ENCODE measurements at regions not wholly inside any gene's neighbourhood (a gene's known extent, or its start where the extent isn't known, plus 50 kb on each side); places are given as distances from the start of the nearest gene placed in this dataset.

DNA sequence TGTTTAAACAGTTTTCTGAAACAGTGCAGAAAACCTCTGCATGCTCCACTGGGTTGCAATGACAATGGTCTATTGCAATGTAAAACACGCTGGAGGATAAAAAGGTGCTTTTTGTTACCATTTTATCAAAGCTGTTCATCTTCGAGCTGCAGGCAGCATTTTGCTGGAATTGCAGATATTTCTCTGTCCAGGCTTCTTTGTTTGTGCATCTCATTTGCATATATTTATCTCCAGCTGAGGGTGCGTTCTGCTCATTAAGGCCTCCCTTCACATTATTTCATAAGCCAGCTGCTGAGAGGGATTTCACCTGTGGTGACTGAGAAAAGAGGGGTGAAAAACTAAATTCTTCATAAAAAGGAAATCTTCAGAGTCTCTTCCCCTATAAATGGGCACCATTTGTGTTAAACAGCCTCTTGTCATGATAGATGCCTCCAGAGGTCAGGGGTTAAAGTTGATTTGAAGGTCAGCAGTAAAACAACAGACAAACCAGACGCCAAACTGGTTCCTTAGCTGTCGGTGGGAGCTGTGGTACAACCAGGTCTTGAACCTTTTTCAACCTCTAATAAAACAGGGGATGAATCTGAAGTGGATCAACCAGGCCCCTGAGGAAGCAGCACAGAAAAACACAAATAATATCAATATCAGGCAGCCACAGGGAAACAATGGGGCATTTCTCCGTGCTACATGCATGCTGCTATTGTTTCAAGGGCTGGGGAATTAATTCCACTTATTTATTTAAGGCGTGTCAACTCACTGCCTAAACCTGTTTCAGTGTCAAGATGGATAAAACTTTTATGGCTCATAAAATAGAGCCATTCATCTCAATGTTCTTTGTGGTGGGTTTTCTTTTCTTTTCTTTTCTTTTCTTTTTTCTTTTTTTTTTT lies 265.1 kb downstream of the MEIS1 start:
- DNase-seq (no peak), ATAC-seq (no peak)
- Histone ChIP-seq H3K9me3 (no peaks in the 10 kb centered on the region), H3K4me1 (peaks cover 10% of the 10 kb centered on the region), H3K27me3 (no peaks in the 10 kb centered on the region), H3K27ac (no peak overlapping the region), H3K4me3 (no peak overlapping the region), H3K36me3 (replicated peaks in 1 of 2; ENCODE audit: insufficient read depth in 1 of 2, low read depth in 2 of 2) (no peaks in the 10 kb centered on the region)
- intact Hi-C loops (cut with DNase I), result no loop called here
- TF ChIP-seq, protein P1, sequence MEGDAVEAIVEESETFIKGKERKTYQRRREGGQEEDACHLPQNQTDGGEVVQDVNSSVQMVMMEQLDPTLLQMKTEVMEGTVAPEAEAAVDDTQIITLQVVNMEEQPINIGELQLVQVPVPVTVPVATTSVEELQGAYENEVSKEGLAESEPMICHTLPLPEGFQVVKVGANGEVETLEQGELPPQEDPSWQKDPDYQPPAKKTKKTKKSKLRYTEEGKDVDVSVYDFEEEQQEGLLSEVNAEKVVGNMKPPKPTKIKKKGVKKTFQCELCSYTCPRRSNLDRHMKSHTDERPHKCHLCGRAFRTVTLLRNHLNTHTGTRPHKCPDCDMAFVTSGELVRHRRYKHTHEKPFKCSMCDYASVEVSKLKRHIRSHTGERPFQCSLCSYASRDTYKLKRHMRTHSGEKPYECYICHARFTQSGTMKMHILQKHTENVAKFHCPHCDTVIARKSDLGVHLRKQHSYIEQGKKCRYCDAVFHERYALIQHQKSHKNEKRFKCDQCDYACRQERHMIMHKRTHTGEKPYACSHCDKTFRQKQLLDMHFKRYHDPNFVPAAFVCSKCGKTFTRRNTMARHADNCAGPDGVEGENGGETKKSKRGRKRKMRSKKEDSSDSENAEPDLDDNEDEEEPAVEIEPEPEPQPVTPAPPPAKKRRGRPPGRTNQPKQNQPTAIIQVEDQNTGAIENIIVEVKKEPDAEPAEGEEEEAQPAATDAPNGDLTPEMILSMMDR (IDR thresholded peaks at IDR 0.05), result no peak
- TF ChIP-seq POLR2A (IDR thresholded peaks at IDR 0.05), result no peak
- WGBS, 2 donors, result 71 to 73% methylated on average over 7 of the region's 7 CpGs

DNA sequence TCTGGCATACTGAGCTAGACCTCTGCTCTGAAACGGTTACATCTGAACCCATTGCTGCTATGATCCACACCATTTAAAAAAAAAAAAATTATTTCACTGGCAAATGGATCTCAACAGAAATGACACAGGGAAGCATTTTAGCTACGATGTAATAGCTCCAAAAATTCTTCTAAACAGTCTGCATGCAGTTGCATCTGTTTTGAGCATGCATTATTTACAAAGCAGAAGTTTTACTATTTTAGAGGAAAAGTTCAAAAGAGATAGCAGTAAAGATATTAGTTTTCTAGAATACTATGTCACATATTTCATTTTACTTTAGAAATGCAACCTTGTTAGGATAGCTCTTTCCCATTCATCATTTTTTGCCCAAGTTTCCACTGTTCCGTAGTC lies 265.7 kb downstream of the MEIS1 start:
- intact Hi-C loops (cut with DNase I), result no loop called here
- DNase-seq (no peak), ATAC-seq (no peak)
- WGBS, 2 donors, result 65% methylated on average over 3 of the region's 3 CpGs
- no peak overlapping the region for H3K27ac ChIP-seq
- peaks cover 10% of the 10 kb centered on the region for H3K4me1 ChIP-seq
- H3K9me3 ChIP-seq, result no peaks in the 10 kb centered on the region
- H3K36me3 ChIP-seq (replicated peaks in 1 of 2; ENCODE audit: insufficient read depth in 1 of 2, low read depth in 2 of 2), result no peaks in the 10 kb centered on the region
- H3K4me3 ChIP-seq, result no peak overlapping the region
- no peak for TF ChIP-seq POLR2A (IDR thresholded peaks at IDR 0.05)
- TF ChIP-seq, protein P1 (IDR thresholded peaks at IDR 0.05), result no peak
- H3K27me3 ChIP-seq, result no peaks in the 10 kb centered on the region

DNA sequence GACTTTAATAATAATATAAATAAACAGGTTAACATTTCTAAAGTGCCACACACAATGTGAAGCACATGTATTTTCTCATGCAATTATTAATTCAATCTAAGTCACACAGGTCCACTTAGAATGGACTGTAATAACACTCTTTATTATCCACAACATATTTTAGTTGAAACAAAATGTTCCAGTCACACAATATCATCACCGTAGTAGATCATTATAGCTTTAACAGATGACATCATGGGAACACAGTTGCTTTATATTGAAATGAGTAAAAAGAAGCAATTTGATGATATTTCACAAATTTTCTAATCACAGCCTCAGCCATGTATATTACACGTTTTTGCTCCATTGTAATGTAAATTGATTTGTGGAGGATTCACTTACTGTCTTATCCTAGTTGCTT lies 266.3 kb downstream of the MEIS1 start:
- peaks cover 10% of the 10 kb centered on the region for H3K4me1 ChIP-seq
- TF ChIP-seq, protein P1 (IDR thresholded peaks at IDR 0.05), result no peak
- TF ChIP-seq POLR2A (IDR thresholded peaks at IDR 0.05), result no peak
- H3K27ac ChIP-seq, result no peak overlapping the region
- no peaks in the 10 kb centered on the region for H3K36me3 ChIP-seq (replicated peaks in 1 of 2; ENCODE audit: insufficient read depth in 1 of 2, low read depth in 2 of 2)
- no peaks in the 10 kb centered on the region for H3K9me3 ChIP-seq
- DNase-seq (no peak), ATAC-seq (no peak)
- no peak overlapping the region for H3K4me3 ChIP-seq
- WGBS, 2 donors, result 75 to 79% methylated on average over 2 of the region's 2 CpGs
- intact Hi-C loops (cut with DNase I), result no loop called here
- H3K27me3 ChIP-seq, result no peaks in the 10 kb centered on the region

DNA sequence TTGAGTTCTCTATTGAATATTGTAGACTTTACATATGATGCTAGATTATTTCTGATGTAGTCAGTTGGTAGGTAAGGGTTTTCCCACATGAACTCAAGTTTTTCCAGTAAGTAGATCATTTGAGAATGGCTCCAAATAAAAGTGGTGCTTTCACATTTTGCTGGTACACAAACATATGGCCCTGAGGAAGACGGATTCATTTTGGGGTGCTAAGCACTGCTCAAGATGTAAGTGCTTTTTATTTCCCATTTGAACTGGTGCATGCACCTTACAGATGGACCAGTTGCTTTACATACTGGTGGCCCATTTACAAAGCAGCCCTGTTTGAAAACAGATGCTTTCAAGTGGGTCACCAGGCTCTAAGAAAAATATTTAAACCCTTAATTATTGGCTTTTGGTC lies 266.7 kb downstream of the MEIS1 start:
- no peak for ATAC-seq
- Histone ChIP-seq H3K27ac (no peak overlapping the region), H3K27me3 (no peaks in the 10 kb centered on the region), H3K36me3 (replicated peaks in 1 of 2; ENCODE audit: insufficient read depth in 1 of 2, low read depth in 2 of 2) (no peaks in the 10 kb centered on the region), H3K9me3 (no peaks in the 10 kb centered on the region), H3K4me1 (peaks cover 10% of the 10 kb centered on the region), H3K4me3 (no peak overlapping the region)
- WGBS, 2 donors, result 80 to 94% methylated on average over 1 of the region's 1 CpG
- TF ChIP-seq, protein P1 (IDR thresholded peaks at IDR 0.05), result no peak
- no peak for TF ChIP-seq POLR2A (IDR thresholded peaks at IDR 0.05)
- intact Hi-C loops (cut with DNase I), result no loop called here
- no peak for DNase-seq

DNA sequence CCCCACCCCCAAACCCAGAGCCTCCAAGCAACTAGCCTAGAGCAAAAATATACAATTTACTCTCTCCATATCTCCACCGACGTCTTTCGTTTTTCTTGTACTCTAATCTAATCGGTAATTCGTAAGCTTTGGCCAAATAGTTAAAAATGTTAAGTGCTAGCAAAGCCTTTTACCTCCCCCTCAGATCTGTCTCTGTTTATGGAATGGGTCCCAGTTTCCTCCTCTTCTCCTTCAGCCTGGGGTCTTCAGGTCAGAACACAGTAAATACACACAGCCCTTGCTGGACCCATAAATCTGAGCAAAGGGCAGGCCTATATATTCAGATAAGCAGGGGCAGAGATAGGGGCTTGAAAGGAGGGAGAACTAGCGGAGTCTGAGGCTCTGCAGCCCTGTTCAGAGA lies 267.4 kb downstream of the MEIS1 start:
- Histone ChIP-seq H3K27ac (no peak overlapping the region), H3K4me3 (no peak overlapping the region), H3K4me1 (peaks cover 10% of the 10 kb centered on the region), H3K27me3 (no peaks in the 10 kb centered on the region), H3K9me3 (no peaks in the 10 kb centered on the region), H3K36me3 (replicated peaks in 1 of 2; ENCODE audit: insufficient read depth in 1 of 2, low read depth in 2 of 2) (no peaks in the 10 kb centered on the region)
- DNase-seq (no peak), ATAC-seq (no peak)
- no peak for TF ChIP-seq POLR2A (IDR thresholded peaks at IDR 0.05)
- TF ChIP-seq, protein P1 (IDR thresholded peaks at IDR 0.05), result no peak
- intact Hi-C loops (cut with DNase I), result no loop called here
- WGBS, 2 donors, result 55 to 68% methylated on average over 6 of the region's 6 CpGs
